ACC112 (cell line): ENCODE measurements at regions not wholly inside any gene's neighbourhood (a gene's known extent, or its start where the extent isn't known, plus 50 kb on each side); places are given as distances from the start of the nearest gene placed in this dataset.

Experiments
- H2AFZ ChIP-seq: fragments of 200-600 bp; sonication (generic); one replicate; pipeline ENCODE4 v1.6.0; 2017; ENCODE audit warnings: antibody characterized with exemption, low read length; ENCODE audit not compliant: unreplicated experiment
- H3K27ac ChIP-seq: fragments of 200-600 bp; sonication (generic); 2 replicates; pipeline ENCODE4 v1.5.1; 2014; ENCODE audit warnings: low read depth, mild to moderate bottlenecking, antibody characterized with exemption, low read length, moderate library complexity
- H3K27me3 ChIP-seq: fragments of 200-600 bp; sonication (generic); 2 replicates; pipeline ENCODE4 v1.6.1; 2014; ENCODE audit warnings: mild to moderate bottlenecking, antibody characterized with exemption, low read length, moderate library complexity, mixed read lengths; ENCODE audit not compliant: insufficient read depth
- H3K36me3 ChIP-seq: fragments of 200-600 bp; sonication (generic); 2 replicates; pipeline ENCODE4 v1.6.1; 2016; ENCODE audit warnings: mild to moderate bottlenecking, antibody characterized with exemption, low read length, moderate library complexity, mixed read lengths; ENCODE audit not compliant: insufficient read depth
- H3K4me1 ChIP-seq: fragments of 200-600 bp; sonication (generic); one replicate; pipeline ENCODE4 v1.6.1; 2016; ENCODE audit warnings: low read length, mixed read lengths; ENCODE audit not compliant: insufficient read depth, unreplicated experiment, control insufficient read depth
- H3K4me3 ChIP-seq: fragments of 200-600 bp; sonication (generic); 2 replicates; pipeline ENCODE4 v1.5.1; 2014; ENCODE audit warnings: mild to moderate bottlenecking, low read depth, low read length
- H3K79me2 ChIP-seq: fragments of 200-600 bp; sonication (generic); one replicate; pipeline ENCODE4 v1.6.0; 2016; ENCODE audit warnings: low read length; ENCODE audit not compliant: control insufficient read depth, unreplicated experiment, insufficient read depth

- H3K79me2 ChIP-seq, result no peaks in the 10 kb centered on the region
- H3K27ac ChIP-seq, result no peak overlapping the region
- H3K4me3 ChIP-seq, result no peak overlapping the region
- no peaks in the 10 kb centered on the region for H3K36me3 ChIP-seq
- no peak overlapping the region for H2AFZ ChIP-seq
- H3K4me1 ChIP-seq, result no peaks in the 10 kb centered on the region
- no peaks in the 10 kb centered on the region for H3K27me3 ChIP-seq
Observed at GRCh38 chr3:161156936-161157335, 51.8 kb upstream of the B3GALNT1 start.

- H3K27me3 ChIP-seq, result no peaks in the 10 kb centered on the region
- H3K4me3 ChIP-seq, result no peak overlapping the region
- peaks cover 6% of the 10 kb centered on the region for H3K36me3 ChIP-seq
- H3K4me1 ChIP-seq, result peaks cover 8% of the 10 kb centered on the region
- H3K79me2 ChIP-seq, result no peaks in the 10 kb centered on the region
- no peak overlapping the region for H2AFZ ChIP-seq
- no peak overlapping the region for H3K27ac ChIP-seq
Observed at GRCh38 chr3:161161603-161162002, 56.5 kb upstream of the B3GALNT1 start.

GRCh38 chr3:161163297-161163696, 57.8 kb upstream of the NMD3 start:
- Histone ChIP-seq H3K36me3 (peaks cover 6% of the 10 kb centered on the region), H3K27ac (peak overlapping the region; percentile 75), H3K4me1 (peaks cover 8% of the 10 kb centered on the region), H3K27me3 (no peaks in the 10 kb centered on the region), H3K79me2 (no peaks in the 10 kb centered on the region), H2AFZ (no peak overlapping the region), H3K4me3 (peak overlapping the region; percentile 24; the same call in 1 of the 2 replicates)

GRCh38 chr3:161166051-161166450, 55.1 kb upstream of the NMD3 start:
- Histone ChIP-seq H3K27me3 (no peaks in the 10 kb centered on the region), H2AFZ (no peak overlapping the region), H3K36me3 (peaks cover 6% of the 10 kb centered on the region), H3K4me1 (peaks cover 16% of the 10 kb centered on the region), H3K27ac (no peak overlapping the region), H3K4me3 (no peak overlapping the region), H3K79me2 (no peaks in the 10 kb centered on the region)

GRCh38 chr3:161171113-161171512, 50.0 kb upstream of the NMD3 start:
- H3K4me3 ChIP-seq, result no peak overlapping the region
- no peaks in the 10 kb centered on the region for H3K79me2 ChIP-seq
- H3K27ac ChIP-seq, result peak overlapping the region; percentile 30
- peaks cover 15% of the 10 kb centered on the region for H3K4me1 ChIP-seq
- H3K36me3 ChIP-seq, result no peaks in the 10 kb centered on the region
- H3K27me3 ChIP-seq, result no peaks in the 10 kb centered on the region
- H2AFZ ChIP-seq, result no peak overlapping the region
